ENCODE measurements at regions not wholly inside any gene's neighbourhood (a gene's known extent, or its start where the extent isn't known, plus 50 kb on each side); places are given as distances from the start of the nearest gene placed in this dataset.

GRCh38 chr5:6820851-6821479 lies 107.7 kb downstream of the TENT4A start:
- TF ChIP-seq TAF1 (IDR thresholded peaks at IDR 0.05; ENCODE audit: low read depth) (no peak), CEBPB (IDR thresholded peaks at IDR 0.05) (no peak)

All from Ishikawa (cell line).